IPS-15b (cell line): ENCODE measurements at regions not wholly inside any gene's neighbourhood (a gene's known extent, or its start where the extent isn't known, plus 50 kb on each side); places are given as distances from the start of the nearest gene placed in this dataset.

Experiments
- H3K27me3 ChIP-seq: one replicate; pipeline ENCODE4 v1.6.1; 2013; ENCODE audit warnings: low read length; ENCODE audit not compliant: control insufficient read depth, insufficient read depth
- H3K36me3 ChIP-seq: one replicate; pipeline ENCODE4 v1.6.1; 2013; ENCODE audit warnings: low read length; ENCODE audit not compliant: control insufficient read depth, insufficient read depth
- H3K4me1 ChIP-seq: one replicate; pipeline ENCODE4 v1.6.1; 2013; ENCODE audit warnings: mild to moderate bottlenecking, low read length; ENCODE audit not compliant: control insufficient read depth, insufficient read depth
- H3K4me3 ChIP-seq: one replicate; pipeline ENCODE4 v1.5.1; 2013; ENCODE audit warnings: low read depth, low read length
- H3K9ac ChIP-seq: one replicate; pipeline ENCODE4 v1.6.1; 2013; ENCODE audit warnings: low read depth, mild to moderate bottlenecking, low read length
- H3K9me3 ChIP-seq: one replicate; pipeline ENCODE4 v1.6.1; 2013; ENCODE audit warnings: mild to moderate bottlenecking, low read length; ENCODE audit not compliant: control insufficient read depth, insufficient read depth

- H3K9ac ChIP-seq, result no peak overlapping the region
- H3K4me3 ChIP-seq, result no peak overlapping the region
- H3K4me1 ChIP-seq, result peaks cover 2% of the 10 kb centered on the region
- no peaks in the 10 kb centered on the region for H3K9me3 ChIP-seq
- no peaks in the 10 kb centered on the region for H3K27me3 ChIP-seq
- no peaks in the 10 kb centered on the region for H3K36me3 ChIP-seq
These were observed 1186.2 kb downstream of the BCL11B start for GRCh38 chr14:98085751-98086150.

- no peak overlapping the region for H3K9ac ChIP-seq
- no peaks in the 10 kb centered on the region for H3K27me3 ChIP-seq
- no peaks in the 10 kb centered on the region for H3K9me3 ChIP-seq
- no peaks in the 10 kb centered on the region for H3K36me3 ChIP-seq
- no peaks in the 10 kb centered on the region for H3K4me1 ChIP-seq
- H3K4me3 ChIP-seq, result no peak overlapping the region
These were observed 1178.9 kb downstream of the BCL11B start for GRCh38 chr14:98093111-98093510.

GRCh38 chr14:98099527-98099926, 1172.5 kb downstream of the BCL11B start:
- Histone ChIP-seq H3K27me3 (no peaks in the 10 kb centered on the region), H3K9ac (no peak overlapping the region), H3K36me3 (no peaks in the 10 kb centered on the region), H3K4me3 (no peak overlapping the region), H3K9me3 (no peaks in the 10 kb centered on the region), H3K4me1 (no peaks in the 10 kb centered on the region)

- Histone ChIP-seq H3K4me3 (no peak overlapping the region), H3K9me3 (no peaks in the 10 kb centered on the region), H3K9ac (no peak overlapping the region), H3K4me1 (no peaks in the 10 kb centered on the region), H3K36me3 (no peaks in the 10 kb centered on the region), H3K27me3 (no peaks in the 10 kb centered on the region)
These were observed 1170.7 kb downstream of the BCL11B start for GRCh38 chr14:98101323-98101722.

- Histone ChIP-seq H3K4me3 (no peak overlapping the region), H3K9me3 (no peaks in the 10 kb centered on the region), H3K27me3 (no peaks in the 10 kb centered on the region), H3K9ac (no peak overlapping the region), H3K36me3 (no peaks in the 10 kb centered on the region), H3K4me1 (peaks cover 7% of the 10 kb centered on the region)
These were observed 1168.3 kb downstream of the BCL11B start for GRCh38 chr14:98103705-98104104.

GRCh38 chr14:98109326-98109725, 1162.7 kb downstream of the BCL11B start:
- Histone ChIP-seq H3K4me3 (no peak overlapping the region), H3K9me3 (no peaks in the 10 kb centered on the region), H3K9ac (no peak overlapping the region), H3K4me1 (peaks cover 7% of the 10 kb centered on the region), H3K36me3 (no peaks in the 10 kb centered on the region), H3K27me3 (no peaks in the 10 kb centered on the region)

GRCh38 chr14:98112194-98112780, 1159.7 kb downstream of the BCL11B start:
- Histone ChIP-seq H3K9ac (no peak overlapping the region), H3K9me3 (no peaks in the 10 kb centered on the region), H3K36me3 (no peaks in the 10 kb centered on the region), H3K4me3 (no peak overlapping the region), H3K4me1 (peaks cover 7% of the 10 kb centered on the region), H3K27me3 (no peaks in the 10 kb centered on the region)

- H3K36me3 ChIP-seq, result no peaks in the 10 kb centered on the region
These were observed 1157.7 kb downstream of the BCL11B start for GRCh38 chr14:98114122-98114895.

GRCh38 chr14:98114946-98115345, 1157.1 kb downstream of the BCL11B start:
- Histone ChIP-seq H3K36me3 (no peaks in the 10 kb centered on the region), H3K9ac (no peak overlapping the region), H3K9me3 (no peaks in the 10 kb centered on the region), H3K4me1 (no peaks in the 10 kb centered on the region), H3K27me3 (no peaks in the 10 kb centered on the region), H3K4me3 (no peak overlapping the region)

More at GRCh38 chr14:98114122-98114895, 1157.7 kb downstream of the BCL11B start:
- no peaks in the 10 kb centered on the region for H3K27me3 ChIP-seq
- H3K4me3 ChIP-seq, result no peak overlapping the region
- no peak overlapping the region for H3K9ac ChIP-seq
- no peaks in the 10 kb centered on the region for H3K4me1 ChIP-seq
- H3K9me3 ChIP-seq, result no peaks in the 10 kb centered on the region

- no peak overlapping the region for H3K9ac ChIP-seq
- no peaks in the 10 kb centered on the region for H3K4me1 ChIP-seq
These were observed 1153.2 kb downstream of the BCL11B start for GRCh38 chr14:98118749-98119148.

GRCh38 chr14:98119739-98120138, 1152.3 kb downstream of the BCL11B start:
- Histone ChIP-seq H3K27me3 (no peaks in the 10 kb centered on the region), H3K9me3 (no peaks in the 10 kb centered on the region), H3K36me3 (no peaks in the 10 kb centered on the region), H3K4me1 (no peaks in the 10 kb centered on the region), H3K9ac (no peak overlapping the region), H3K4me3 (no peak overlapping the region)

More at GRCh38 chr14:98118749-98119148, 1153.2 kb downstream of the BCL11B start:
- H3K4me3 ChIP-seq, result no peak overlapping the region
- H3K36me3 ChIP-seq, result no peaks in the 10 kb centered on the region
- no peaks in the 10 kb centered on the region for H3K27me3 ChIP-seq
- no peaks in the 10 kb centered on the region for H3K9me3 ChIP-seq

- no peaks in the 10 kb centered on the region for H3K36me3 ChIP-seq
- no peaks in the 10 kb centered on the region for H3K27me3 ChIP-seq
These were observed 1151.0 kb downstream of the BCL11B start for GRCh38 chr14:98120831-98121464.

More at GRCh38 chr14:98120831-98121464, 1151.0 kb downstream of the BCL11B start:
- no peaks in the 10 kb centered on the region for H3K9me3 ChIP-seq
- H3K9ac ChIP-seq, result no peak overlapping the region
- no peak overlapping the region for H3K4me3 ChIP-seq
- H3K4me1 ChIP-seq, result no peaks in the 10 kb centered on the region
